GM12891 (cell line): ENCODE measurements at regions not wholly inside any gene's neighbourhood (a gene's known extent, or its start where the extent isn't known, plus 50 kb on each side); places are given as distances from the start of the nearest gene placed in this dataset.

Experiments
- PAX5 ChIP-seq: IDR thresholded peaks from 2 replicates; pipeline ENCODE4 v1.6.1; 2011; ENCODE audit warnings: low read length, moderate library complexity, mild to moderate bottlenecking; ENCODE audit not compliant: insufficient read depth, severe bottlenecking
- POLR2A ChIP-seq: IDR thresholded peaks from 2 replicates; pipeline ENCODE4 v1.6.1; 2011; ENCODE audit warnings: low read depth, low read length, control low read depth
- POLR2AphosphoS5 ChIP-seq: IDR thresholded peaks from 2 replicates; pipeline ENCODE4 v1.6.1; 2011; ENCODE audit warnings: low read depth, low read length, control low read depth
- POU2F2 ChIP-seq: IDR thresholded peaks from 2 replicates; pipeline ENCODE4 v1.6.1; 2011; ENCODE audit warnings: low read depth, mild to moderate bottlenecking, control low read depth, low read length, moderate library complexity
- SPI1 ChIP-seq: IDR thresholded peaks from 2 replicates; pipeline ENCODE4 v1.6.1; 2011; ENCODE audit warnings: low read depth, low read length, control low read depth
- TAF1 ChIP-seq: IDR thresholded peaks from 2 replicates; pipeline ENCODE4 v1.6.1; 2011; ENCODE audit warnings: low read depth, low read length, control low read depth

- no peak for TF ChIP-seq POLR2A
- TF ChIP-seq POLR2AphosphoS5 = no peak
- TF ChIP-seq TAF1 = no peak
- no peak for TF ChIP-seq SPI1
- no peak for TF ChIP-seq POU2F2
- no peak for TF ChIP-seq PAX5
Measured at GRCh38 chr7:41449286-41449685, 253.6 kb downstream of the INHBA start.
